Mammary epithelial cell (primary cell): ENCODE measurements at regions not wholly inside any gene's neighbourhood (a gene's known extent, or its start where the extent isn't known, plus 50 kb on each side); places are given as distances from the start of the nearest gene placed in this dataset.

Experiments
- EZH2 ChIP-seq: IDR thresholded peaks from 2 replicates; pipeline ENCODE4 v1.6.1; 2012; ENCODE audit warnings: low read length, inconsistent platforms, borderline replicate concordance
- TF ChIP-seq, protein P1 (sequence below), 2 donors: IDR thresholded peaks in 1 of 2; conservative IDR thresholded peaks in 1 of 2; 2 replicates each; pipeline ENCODE4 v1.5.1; 2011 to 2012; ENCODE audit warnings: inconsistent platforms in 2 of 2, low read length in 2 of 2, mild to moderate bottlenecking in 2 of 2, control low read depth in 1 of 2, low read depth in 1 of 2; ENCODE audit not compliant: insufficient read depth in 1 of 2; ENCODE audit errors: extremely low read depth in 1 of 2

DNA sequence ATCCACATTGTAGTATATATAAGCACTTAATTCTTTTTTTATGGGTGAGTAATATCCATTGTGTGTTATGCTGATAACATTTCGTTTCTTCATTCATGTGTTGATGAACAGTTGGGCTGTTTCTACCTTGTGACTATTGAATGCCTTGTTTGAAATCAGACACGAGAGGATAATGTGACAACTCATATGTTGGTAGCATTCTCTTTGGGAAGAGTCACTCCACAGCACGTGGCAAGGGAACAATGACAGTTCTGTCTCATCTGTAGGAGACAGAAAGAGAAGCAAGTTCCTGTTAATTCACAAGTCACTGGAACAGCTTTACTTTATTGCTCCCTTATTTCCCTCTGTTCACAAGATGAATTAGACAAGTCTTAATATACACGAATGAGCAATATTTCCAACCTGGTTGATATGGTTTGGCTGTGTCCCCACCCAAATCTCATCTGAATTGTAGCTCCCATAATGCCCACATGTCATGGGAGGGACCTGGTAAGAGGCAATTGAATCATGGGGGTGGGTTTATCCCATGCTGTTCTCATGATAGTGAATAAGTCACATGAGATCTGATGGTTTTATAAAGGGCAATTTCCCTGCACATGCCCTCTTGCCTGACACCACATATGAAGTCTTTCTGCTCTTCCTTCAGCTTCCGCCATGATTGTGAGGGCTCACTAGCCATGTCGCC is 125.3 kb downstream of the SEC23IP start:
- TF ChIP-seq, protein P1, sequence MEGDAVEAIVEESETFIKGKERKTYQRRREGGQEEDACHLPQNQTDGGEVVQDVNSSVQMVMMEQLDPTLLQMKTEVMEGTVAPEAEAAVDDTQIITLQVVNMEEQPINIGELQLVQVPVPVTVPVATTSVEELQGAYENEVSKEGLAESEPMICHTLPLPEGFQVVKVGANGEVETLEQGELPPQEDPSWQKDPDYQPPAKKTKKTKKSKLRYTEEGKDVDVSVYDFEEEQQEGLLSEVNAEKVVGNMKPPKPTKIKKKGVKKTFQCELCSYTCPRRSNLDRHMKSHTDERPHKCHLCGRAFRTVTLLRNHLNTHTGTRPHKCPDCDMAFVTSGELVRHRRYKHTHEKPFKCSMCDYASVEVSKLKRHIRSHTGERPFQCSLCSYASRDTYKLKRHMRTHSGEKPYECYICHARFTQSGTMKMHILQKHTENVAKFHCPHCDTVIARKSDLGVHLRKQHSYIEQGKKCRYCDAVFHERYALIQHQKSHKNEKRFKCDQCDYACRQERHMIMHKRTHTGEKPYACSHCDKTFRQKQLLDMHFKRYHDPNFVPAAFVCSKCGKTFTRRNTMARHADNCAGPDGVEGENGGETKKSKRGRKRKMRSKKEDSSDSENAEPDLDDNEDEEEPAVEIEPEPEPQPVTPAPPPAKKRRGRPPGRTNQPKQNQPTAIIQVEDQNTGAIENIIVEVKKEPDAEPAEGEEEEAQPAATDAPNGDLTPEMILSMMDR (conservative IDR thresholded peaks at IDR 0.05 in 1 of 2, IDR thresholded peaks at IDR 0.05 in 1 of 2; ENCODE audit: extremely low read depth in 1 of 2, insufficient read depth in 1 of 2, low read depth in 1 of 2, low read length in 2 of 2), result no peak
- TF ChIP-seq EZH2, result no peak
